D721Med (cell line): ENCODE measurements at regions not wholly inside any gene's neighbourhood (a gene's known extent, or its start where the extent isn't known, plus 50 kb on each side); places are given as distances from the start of the nearest gene placed in this dataset.

Experiments
- DNase-seq: peaks from one replicate; pipeline ENCODE4 v3.0.0; 2011; ENCODE audit warnings: low spot score; ENCODE audit not compliant: insufficient read length
- FAIRE-seq: peaks from 2 replicates; lab custom pipeline; 2011; peaks lifted over from hg19 to GRCh38; lab: Jason Lieb, UNC
- TF ChIP-seq, protein P1 (sequence below): IDR thresholded peaks from 2 replicates; pipeline ENCODE4 v1.5.1; 2012; ENCODE audit warnings: mild to moderate bottlenecking, control low read depth; ENCODE audit not compliant: insufficient read depth; ENCODE audit errors: missing control alignments

DNA sequence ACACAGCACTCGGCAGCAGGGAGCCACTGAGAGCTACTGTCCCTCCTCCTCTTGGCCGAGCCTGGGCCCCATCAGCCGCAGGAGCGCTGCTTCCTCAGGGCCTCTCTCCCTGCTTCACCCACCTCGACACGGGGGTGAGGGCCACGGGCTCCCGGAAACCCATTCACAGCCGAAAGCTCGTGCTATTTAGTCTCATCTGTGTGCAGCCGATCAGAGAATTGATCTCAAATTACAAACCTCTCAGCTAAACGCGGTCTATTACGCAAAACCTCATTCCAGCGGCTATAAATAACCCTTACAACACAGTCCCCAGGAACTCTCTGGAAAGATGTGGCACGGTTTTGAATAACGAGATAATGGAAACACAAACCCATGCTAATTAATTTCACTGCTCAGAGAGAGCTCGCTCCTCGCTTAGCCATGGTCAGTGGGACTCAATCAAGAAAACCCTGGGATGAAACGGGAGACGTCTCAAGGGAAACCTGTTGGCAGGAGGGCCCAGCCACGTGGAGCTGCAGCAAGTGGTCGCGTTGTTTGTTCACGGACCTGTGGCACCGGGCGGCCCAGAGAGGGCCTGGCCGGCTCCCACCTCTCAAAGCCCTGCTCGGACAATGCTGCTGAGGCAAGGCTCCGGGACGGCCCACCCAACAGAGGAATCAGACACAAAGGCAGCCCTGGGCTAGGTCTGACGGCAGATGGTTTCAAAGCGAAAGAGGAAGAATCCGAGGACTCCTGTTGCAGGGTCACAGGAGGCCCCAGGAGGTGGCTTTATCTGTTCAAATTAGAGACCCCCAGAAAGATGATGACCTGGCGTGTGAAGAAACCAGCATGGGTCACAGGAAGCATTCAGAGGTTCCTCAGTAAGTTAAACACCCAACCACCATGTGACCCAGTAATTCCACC lies 210.5 kb downstream of the CTTN start:
- FAIRE-seq, result no peak
- no peak for DNase-seq
- TF ChIP-seq, protein P1, sequence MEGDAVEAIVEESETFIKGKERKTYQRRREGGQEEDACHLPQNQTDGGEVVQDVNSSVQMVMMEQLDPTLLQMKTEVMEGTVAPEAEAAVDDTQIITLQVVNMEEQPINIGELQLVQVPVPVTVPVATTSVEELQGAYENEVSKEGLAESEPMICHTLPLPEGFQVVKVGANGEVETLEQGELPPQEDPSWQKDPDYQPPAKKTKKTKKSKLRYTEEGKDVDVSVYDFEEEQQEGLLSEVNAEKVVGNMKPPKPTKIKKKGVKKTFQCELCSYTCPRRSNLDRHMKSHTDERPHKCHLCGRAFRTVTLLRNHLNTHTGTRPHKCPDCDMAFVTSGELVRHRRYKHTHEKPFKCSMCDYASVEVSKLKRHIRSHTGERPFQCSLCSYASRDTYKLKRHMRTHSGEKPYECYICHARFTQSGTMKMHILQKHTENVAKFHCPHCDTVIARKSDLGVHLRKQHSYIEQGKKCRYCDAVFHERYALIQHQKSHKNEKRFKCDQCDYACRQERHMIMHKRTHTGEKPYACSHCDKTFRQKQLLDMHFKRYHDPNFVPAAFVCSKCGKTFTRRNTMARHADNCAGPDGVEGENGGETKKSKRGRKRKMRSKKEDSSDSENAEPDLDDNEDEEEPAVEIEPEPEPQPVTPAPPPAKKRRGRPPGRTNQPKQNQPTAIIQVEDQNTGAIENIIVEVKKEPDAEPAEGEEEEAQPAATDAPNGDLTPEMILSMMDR, result no peak

DNA sequence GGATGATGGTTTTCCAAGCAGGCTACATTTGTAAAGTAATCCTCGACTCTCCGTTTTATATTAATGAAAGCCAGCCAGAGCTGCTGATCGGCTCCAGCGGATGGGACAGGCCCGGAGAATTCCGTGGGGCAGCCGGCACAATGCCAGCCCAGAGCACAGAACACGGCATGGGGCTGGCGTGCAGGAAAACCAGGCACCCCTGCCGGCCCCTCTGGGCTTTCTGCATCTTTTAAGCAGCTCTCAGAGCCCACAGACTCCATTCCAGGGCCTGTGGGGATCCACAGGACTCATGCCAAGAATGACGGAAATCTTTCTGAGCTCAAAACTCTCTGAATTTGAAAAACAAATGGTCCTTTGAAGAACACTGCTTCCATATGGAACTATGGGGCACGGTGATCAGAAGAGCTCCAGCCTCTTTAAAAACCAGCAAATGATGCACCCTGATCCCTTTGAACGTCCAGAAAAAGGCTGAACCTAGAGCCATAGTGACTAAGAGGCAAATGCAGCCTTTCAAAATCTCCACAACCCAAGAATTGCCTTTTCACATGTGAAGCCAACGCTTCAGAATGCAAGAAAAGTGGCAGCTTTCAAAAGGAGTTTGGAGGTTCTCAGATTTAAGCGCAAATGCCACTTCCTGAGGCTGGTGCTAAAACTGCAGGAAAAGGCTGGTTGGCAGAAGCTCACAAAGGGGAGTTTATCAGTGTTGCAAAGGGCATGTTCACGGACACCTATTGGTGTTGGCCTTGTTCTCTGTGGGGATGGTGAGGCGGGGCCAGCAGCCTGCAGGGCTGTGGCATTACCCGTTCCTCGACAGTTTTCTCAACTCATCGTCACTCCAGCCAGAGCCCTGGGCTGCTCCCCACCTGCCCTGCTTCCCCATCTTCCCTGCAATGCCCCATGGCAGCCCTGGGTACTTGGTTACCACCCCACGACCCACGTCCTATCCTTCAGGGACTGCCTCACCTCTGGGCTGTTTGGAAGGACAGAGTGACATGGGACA lies 212.5 kb downstream of the CTTN start:
- TF ChIP-seq, protein P1, result no peak
- FAIRE-seq (no peak), DNase-seq (no peak)

- no peak for DNase-seq
- TF ChIP-seq, protein P1, result no peak
- FAIRE-seq, result no peak
These were observed 213.5 kb downstream of the CTTN start for GRCh38 chr11:70611821-70612220.

DNA sequence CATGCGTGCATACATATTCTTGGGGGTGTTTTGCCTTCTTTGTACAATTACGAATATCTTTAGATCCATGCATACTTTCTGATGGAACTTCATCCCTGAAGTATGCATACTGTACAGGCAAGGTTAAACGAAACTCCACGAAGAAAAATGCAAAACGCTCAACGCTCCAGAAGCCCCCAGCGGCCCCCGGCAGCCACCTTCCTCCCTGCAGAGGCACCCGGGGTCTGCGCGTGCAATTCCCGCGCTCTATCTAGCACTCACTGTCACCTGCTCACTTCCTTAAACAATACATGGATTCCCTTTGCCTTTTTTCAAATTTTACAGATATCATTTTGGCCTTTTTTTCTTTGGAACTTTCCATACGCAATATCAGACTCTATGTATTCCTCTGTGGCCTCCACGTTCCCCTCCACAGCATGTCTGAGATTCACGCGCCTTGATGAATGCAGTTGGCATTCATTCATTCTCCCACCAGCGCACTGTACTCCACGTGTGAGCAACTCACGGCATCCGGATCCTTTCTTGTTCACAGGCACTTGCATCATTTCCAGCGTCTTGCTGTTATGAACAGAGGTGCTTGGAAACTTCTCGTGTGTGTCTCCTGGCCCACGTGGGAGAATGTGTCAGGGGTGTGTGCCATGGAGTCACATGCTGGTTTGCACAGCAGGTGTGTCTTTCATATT lies 214.3 kb downstream of the CTTN start:
- no peak for DNase-seq
- TF ChIP-seq, protein P1, result no peak
- no peak for FAIRE-seq

DNA sequence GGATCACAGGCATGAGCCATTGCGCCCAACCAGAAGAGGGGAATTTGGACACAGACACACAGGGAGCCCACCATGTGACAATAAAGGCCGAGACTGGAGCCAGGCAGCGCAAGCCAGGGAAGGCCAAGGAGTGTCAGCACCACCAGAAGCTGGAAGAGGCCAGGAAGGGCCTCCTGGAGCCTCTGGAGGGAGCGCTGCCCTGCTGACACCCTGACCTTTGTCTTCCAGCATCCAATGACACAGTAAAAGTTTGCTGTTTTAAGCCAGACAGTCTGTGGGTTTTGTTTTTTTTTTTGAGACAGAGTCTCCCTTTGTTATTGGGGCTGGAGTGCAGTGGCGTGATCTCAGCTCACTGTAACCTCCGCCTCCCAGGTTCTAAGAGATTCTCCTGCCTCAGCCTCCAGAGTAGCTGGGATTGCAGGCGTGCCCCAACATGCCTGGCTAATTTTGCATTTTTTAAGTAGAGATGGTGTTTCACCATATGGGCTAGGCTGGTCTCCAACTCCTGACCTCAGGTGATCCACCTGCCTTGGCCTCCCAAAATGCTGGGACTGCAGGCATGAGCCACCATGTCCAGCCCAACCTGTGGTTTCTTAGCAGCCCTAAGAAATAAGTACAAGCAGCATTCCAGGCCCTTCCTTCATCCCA lies 215.8 kb downstream of the CTTN start:
- FAIRE-seq, result no peak
- no peak for DNase-seq
- TF ChIP-seq, protein P1, result no peak
